Chondrocyte (in vitro differentiated cells): ENCODE measurements at regions not wholly inside any gene's neighbourhood (a gene's known extent, or its start where the extent isn't known, plus 50 kb on each side); places are given as distances from the start of the nearest gene placed in this dataset.

ENCODE experiments used
- DNase-seq: peaks from one replicate; pipeline ENCODE4 v3.0.0; 2021; ENCODE audit warnings: mixed read lengths, low spot score
- H3K27ac Mint-ChIP-seq: one replicate; pipeline ENCODE4 v1.8.0; 2021; ENCODE audit warnings: mild to moderate bottlenecking, moderate library complexity, mixed read lengths; ENCODE audit not compliant: unreplicated experiment
- H3K27me3 Mint-ChIP-seq: 2 replicates; pipeline ENCODE4 v1.8.0; 2021; ENCODE audit warnings: low read depth, mixed read lengths
- H3K36me3 Mint-ChIP-seq: 2 replicates; pipeline ENCODE4 v1.8.0; 2021; ENCODE audit warnings: low read depth, mixed read lengths
- H3K4me1 Mint-ChIP-seq: 2 replicates; pipeline ENCODE4 v1.8.0; 2021; ENCODE audit warnings: low read depth, mild to moderate bottlenecking, mixed read lengths
- H3K4me3 Mint-ChIP-seq: one replicate; pipeline ENCODE4 v1.8.0; 2021; ENCODE audit warnings: mild to moderate bottlenecking, moderate library complexity, mixed read lengths; ENCODE audit not compliant: unreplicated experiment
- H3K9me3 Mint-ChIP-seq: 2 replicates; pipeline ENCODE4 v1.8.0; 2021; ENCODE audit warnings: low read depth, mixed read lengths
- CTCF ChIP-seq: fragments of 200-600 bp; sonication (generic); IDR thresholded peaks from 2 replicates; pipeline ENCODE4 v1.5.0; 2021; ENCODE audit warnings: antibody characterized with exemption, mild to moderate bottlenecking, moderate library complexity

- H3K4me3 Mint-ChIP-seq = no peak overlapping the region
- H3K9me3 Mint-ChIP-seq = peaks cover 4% of the 10 kb centered on the region
- no peak overlapping the region for H3K27ac Mint-ChIP-seq
- no peaks in the 10 kb centered on the region for H3K27me3 Mint-ChIP-seq
- no peaks in the 10 kb centered on the region for H3K4me1 Mint-ChIP-seq
- no peak for TF ChIP-seq CTCF
- peaks cover 2% of the 10 kb centered on the region for H3K36me3 Mint-ChIP-seq
- no peak for DNase-seq
These were observed 50.3 kb upstream of the DPH6 start for GRCh38 chr15:35596285-35596684.

GRCh38 chr15:35602836-35603235, 56.9 kb upstream of the DPH6 start:
- no peaks in the 10 kb centered on the region for H3K27me3 Mint-ChIP-seq
- peak overlapping the region; percentile 62 for H3K27ac Mint-ChIP-seq
- H3K9me3 Mint-ChIP-seq = peaks cover 2% of the 10 kb centered on the region
- peaks cover 55% of the 10 kb centered on the region for H3K4me1 Mint-ChIP-seq
- no peak overlapping the region for H3K4me3 Mint-ChIP-seq
- no peaks in the 10 kb centered on the region for H3K36me3 Mint-ChIP-seq
- no peak for TF ChIP-seq CTCF
- DNase-seq = no peak

- no peaks in the 10 kb centered on the region for H3K36me3 Mint-ChIP-seq
- DNase-seq = no peak
These were observed 57.3 kb upstream of the DPH6 start for GRCh38 chr15:35603301-35603700.

GRCh38 chr15:35603856-35604255, 57.9 kb upstream of the DPH6 start:
- no peak for DNase-seq
- Mint-ChIP-seq H3K27me3 (no peaks in the 10 kb centered on the region), H3K36me3 (no peaks in the 10 kb centered on the region), H3K4me3 (no peak overlapping the region), H3K9me3 (peaks cover 2% of the 10 kb centered on the region), H3K4me1 (peaks cover 59% of the 10 kb centered on the region), H3K27ac (no peak overlapping the region)
- TF ChIP-seq CTCF = no peak

More at GRCh38 chr15:35603301-35603700, 57.3 kb upstream of the DPH6 start:
- Mint-ChIP-seq H3K27ac (peak overlapping the region; percentile 62), H3K27me3 (no peaks in the 10 kb centered on the region), H3K4me1 (peaks cover 59% of the 10 kb centered on the region), H3K4me3 (no peak overlapping the region), H3K9me3 (peaks cover 2% of the 10 kb centered on the region)
- TF ChIP-seq CTCF = no peak

GRCh38 chr15:35605764-35606449, 59.9 kb upstream of the DPH6 start:
- Mint-ChIP-seq H3K36me3 (peaks cover 2% of the 10 kb centered on the region), H3K27ac (peak overlapping the region; percentile 81), H3K9me3 (peaks cover 5% of the 10 kb centered on the region), H3K4me1 (peaks cover 59% of the 10 kb centered on the region), H3K4me3 (no peak overlapping the region), H3K27me3 (no peaks in the 10 kb centered on the region)
- no peak for TF ChIP-seq CTCF
- no peak for DNase-seq
